Liver (tissue), 3 donors: ENCODE measurements at regions not wholly inside any gene's neighbourhood (a gene's known extent, or its start where the extent isn't known, plus 50 kb on each side); places are given as distances from the start of the nearest gene placed in this dataset.

Experiments used
- ATF3 ChIP-seq: IDR thresholded peaks from 2 replicates; pipeline ENCODE4 v1.6.1; 2016; ENCODE audit warnings: antibody characterized with exemption
- CTCF ChIP-seq: fragments of 150-350 bp; IDR thresholded peaks from 2 replicates; pipeline ENCODE4 v1.5.1; 2017; ENCODE audit warnings: improper control_type of control experiment, low read depth, low read length; ENCODE audit not compliant: missing input control
- ZBTB33 ChIP-seq: IDR thresholded peaks from 2 replicates; pipeline ENCODE4 v1.6.1; 2016; ENCODE audit warnings: antibody characterized with exemption
- donor health status: healthy.
- donor health status: healthy.

- no peak for TF ChIP-seq CTCF
- no peak for TF ChIP-seq ATF3
- no peak for TF ChIP-seq ZBTB33
These were observed 165.6 kb upstream of the NAV2 start for GRCh38 chr11:19547044-19547443.
